D721Med (cell line): ENCODE measurements at regions not wholly inside any gene's neighbourhood (a gene's known extent, or its start where the extent isn't known, plus 50 kb on each side); places are given as distances from the start of the nearest gene placed in this dataset.

ENCODE experiments used
- DNase-seq: peaks from one replicate; pipeline ENCODE4 v3.0.0; 2011; ENCODE audit warnings: low spot score; ENCODE audit not compliant: insufficient read length
- FAIRE-seq: peaks from 2 replicates; lab custom pipeline; 2011; peaks lifted over from hg19 to GRCh38; lab: Jason Lieb, UNC
- CTCF ChIP-seq: IDR thresholded peaks from 2 replicates; pipeline ENCODE4 v1.5.1; 2012; ENCODE audit warnings: mild to moderate bottlenecking, control low read depth; ENCODE audit not compliant: insufficient read depth; ENCODE audit errors: missing control alignments

- no peak for FAIRE-seq
- no peak for TF ChIP-seq CTCF
- DNase-seq = no peak
These were observed 76.2 kb upstream of the HDAC4 start for GRCh38 chr2:239476757-239477585.

DNA sequence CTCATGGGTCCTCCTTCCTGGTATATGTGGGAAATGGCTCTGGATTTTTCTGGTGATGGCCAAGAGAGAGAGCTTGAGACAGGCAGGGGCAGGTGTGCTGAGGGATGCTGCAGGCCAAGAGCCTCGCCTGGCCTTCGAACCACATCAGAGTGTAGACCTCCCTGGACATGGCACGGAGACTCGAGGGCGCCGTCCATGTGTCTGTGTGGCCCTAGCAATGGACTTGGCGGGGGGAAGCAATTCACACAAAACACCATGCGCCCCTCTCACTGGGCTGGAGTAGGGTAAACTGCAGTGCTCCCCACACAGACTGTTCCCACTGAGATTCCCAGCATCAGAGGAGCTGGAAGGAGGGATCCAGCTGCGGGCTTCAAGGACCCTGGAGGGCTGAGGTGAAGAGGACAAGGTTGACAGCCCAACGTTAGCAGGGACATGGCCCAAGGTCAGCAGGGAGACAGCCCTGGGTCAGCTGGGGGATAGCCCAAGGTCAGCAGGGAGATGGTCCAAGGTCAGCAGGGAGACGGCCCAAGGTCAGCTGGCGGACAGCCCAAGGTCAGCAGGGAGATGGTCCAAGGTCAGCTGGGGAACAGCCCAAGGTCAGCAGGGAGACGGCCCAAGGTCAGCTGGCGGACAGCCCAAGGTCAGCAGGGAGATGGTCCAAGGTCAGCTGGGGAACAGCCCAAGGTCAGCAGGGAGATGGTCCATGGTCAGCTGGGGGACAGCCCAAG, 75.4 kb upstream of the HDAC4 start:
- DNase-seq (no peak), FAIRE-seq (no peak)
- no peak for TF ChIP-seq CTCF

- TF ChIP-seq CTCF = no peak
- FAIRE-seq (no peak), DNase-seq (no peak)
These were observed 74.6 kb upstream of the HDAC4 start for GRCh38 chr2:239475161-239476028.

- no peak for TF ChIP-seq CTCF
- no peak for FAIRE-seq
- DNase-seq = no peak
These were observed 72.5 kb upstream of the HDAC4 start for GRCh38 chr2:239473211-239473805.

GRCh38 chr2:239472235-239472775, 71.5 kb upstream of the HDAC4 start:
- TF ChIP-seq CTCF = no peak
- FAIRE-seq (no peak), DNase-seq (no peak)

DNA sequence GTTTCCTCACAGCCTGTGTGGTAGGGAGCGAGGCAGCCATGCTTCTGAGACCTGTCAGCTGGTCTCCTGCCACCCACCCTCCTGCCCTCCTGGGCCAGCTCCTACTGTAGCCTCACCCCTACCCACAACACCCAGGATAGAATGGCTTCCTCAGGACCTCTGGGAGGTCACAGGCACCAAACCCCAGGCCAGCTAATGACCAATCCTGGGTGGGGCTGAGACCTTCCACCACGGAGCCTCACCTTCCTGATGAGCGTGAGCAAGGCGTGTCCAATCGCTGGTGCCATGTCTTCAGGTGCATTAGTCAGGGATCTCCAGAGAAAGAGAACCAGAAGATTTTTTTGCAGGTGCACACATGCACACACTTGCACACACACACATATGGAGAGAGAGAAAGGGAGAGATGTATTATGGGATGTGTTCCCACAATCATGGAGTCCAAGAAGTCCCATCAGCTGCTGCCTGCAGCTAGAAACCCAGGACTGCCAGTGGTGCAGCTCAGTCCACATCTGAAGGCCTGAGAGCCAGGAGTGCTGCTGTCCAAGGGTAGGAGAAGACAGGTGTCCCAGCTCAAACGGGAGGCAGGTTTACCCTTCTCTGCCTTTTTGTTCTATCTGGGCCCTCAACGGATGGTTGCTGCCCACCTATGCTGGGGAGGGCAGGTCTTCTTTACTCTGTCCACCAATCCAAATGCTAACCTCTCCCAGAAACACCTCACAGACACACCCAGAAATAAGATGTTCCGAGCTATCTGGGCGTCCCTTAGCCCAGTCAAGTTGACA, 70.4 kb upstream of the HDAC4 start:
- no peak for TF ChIP-seq CTCF
- DNase-seq = no peak
- FAIRE-seq = no peak
